ENCODE measurements at regions not wholly inside any gene's neighbourhood (a gene's known extent, or its start where the extent isn't known, plus 50 kb on each side); places are given as distances from the start of the nearest gene placed in this dataset.

- TF ChIP-seq CTCF (IDR thresholded peaks at IDR 0.05) = no peak
- no peak for TF ChIP-seq EZH2 (IDR thresholded peaks at IDR 0.05; ENCODE audit: borderline replicate concordance, insufficient read depth, low read depth, low read length, poor library complexity, severe bottlenecking)
Measured at GRCh38 chr15:62672268-62672667, 370.3 kb upstream of the TPM1 start.

Measured in B cell (primary cell).